ENCODE measurements at regions not wholly inside any gene's neighbourhood (a gene's known extent, or its start where the extent isn't known, plus 50 kb on each side); places are given as distances from the start of the nearest gene placed in this dataset.

DNA sequence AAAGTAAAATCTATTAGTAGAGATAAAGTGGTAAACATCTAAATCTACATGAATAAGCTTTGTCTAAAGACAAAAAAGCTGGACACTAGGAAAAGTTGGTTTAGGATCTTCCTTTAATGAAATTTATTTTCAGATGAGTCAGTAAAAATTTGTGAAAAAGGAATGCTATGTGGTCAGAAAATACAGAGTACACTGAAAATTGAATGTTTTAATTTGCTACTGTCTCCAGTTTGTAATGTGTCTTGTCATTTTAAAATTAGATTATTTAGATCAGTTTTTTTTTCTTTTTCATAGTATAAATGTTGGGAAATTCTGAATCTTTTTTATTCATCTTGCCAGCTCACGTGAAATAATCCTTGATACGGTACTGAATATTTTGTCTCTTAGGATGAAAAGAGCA lies 56.9 kb downstream of the SLITRK6 start:
- H3K4me3 ChIP-seq (ENCODE audit: low read depth, low read length) = no peak overlapping the region
- TF ChIP-seq, protein P1, sequence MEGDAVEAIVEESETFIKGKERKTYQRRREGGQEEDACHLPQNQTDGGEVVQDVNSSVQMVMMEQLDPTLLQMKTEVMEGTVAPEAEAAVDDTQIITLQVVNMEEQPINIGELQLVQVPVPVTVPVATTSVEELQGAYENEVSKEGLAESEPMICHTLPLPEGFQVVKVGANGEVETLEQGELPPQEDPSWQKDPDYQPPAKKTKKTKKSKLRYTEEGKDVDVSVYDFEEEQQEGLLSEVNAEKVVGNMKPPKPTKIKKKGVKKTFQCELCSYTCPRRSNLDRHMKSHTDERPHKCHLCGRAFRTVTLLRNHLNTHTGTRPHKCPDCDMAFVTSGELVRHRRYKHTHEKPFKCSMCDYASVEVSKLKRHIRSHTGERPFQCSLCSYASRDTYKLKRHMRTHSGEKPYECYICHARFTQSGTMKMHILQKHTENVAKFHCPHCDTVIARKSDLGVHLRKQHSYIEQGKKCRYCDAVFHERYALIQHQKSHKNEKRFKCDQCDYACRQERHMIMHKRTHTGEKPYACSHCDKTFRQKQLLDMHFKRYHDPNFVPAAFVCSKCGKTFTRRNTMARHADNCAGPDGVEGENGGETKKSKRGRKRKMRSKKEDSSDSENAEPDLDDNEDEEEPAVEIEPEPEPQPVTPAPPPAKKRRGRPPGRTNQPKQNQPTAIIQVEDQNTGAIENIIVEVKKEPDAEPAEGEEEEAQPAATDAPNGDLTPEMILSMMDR (IDR thresholded peaks at IDR 0.05; ENCODE audit: insufficient read depth, low read depth, low read length, missing control alignments) = no peak
- DNase-seq (ENCODE audit: low read depth) = no peak

DNA sequence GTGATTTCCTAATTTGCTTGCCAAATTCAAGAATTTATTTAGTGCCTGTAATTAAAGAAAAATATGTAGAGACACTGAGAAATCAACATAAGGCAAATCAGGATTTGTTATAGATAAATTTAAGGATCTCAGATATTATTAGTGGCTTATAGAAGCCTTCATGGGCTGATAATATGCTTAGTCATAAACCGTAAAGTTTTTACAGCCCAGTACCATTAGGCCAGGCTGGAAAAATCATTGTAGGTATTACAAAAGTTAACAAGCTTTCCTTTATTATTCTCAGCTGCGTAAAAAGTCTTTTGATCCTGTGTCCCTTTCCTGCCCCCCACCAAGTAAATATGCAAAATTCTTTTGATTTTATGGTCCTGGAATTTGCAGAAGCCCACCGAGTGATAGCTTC lies 58.2 kb downstream of the SLITRK6 start:
- TF ChIP-seq, protein P1 (IDR thresholded peaks at IDR 0.05; ENCODE audit: insufficient read depth, low read depth, low read length, missing control alignments) = no peak
- no peak for DNase-seq (ENCODE audit: low read depth)
- no peak overlapping the region for H3K4me3 ChIP-seq (ENCODE audit: low read depth, low read length)

DNA sequence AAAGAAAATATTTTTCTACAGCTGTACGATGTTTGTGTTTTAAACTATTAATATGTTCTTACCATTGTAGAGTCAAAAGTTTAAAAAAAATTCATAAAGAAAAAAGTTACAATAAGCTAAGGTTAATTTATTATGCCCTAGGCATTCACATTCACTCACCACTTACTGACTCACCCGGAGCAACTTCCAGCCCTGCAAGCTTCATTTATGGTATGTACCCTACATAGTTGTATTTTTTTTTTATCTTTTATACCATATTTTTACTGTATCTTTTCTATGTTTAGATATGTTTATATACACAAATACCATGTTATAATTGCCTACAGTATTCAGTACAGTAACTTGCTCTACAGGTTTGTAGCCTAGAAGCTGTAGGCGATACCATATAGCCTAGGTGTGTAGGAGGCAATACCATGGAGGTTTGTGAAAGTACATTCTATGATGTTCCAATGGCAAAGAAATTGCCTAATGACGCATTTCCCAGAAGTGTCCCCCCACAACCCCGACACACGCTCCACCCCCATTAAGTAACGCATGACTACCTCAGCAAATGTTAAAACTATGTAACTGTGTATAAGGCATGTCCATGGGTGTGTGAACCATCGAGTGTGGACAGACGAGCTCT lies 60.4 kb downstream of the SLITRK6 start:
- H3K4me3 ChIP-seq (ENCODE audit: low read depth, low read length) = no peak overlapping the region
- DNase-seq (ENCODE audit: low read depth) = no peak
- TF ChIP-seq, protein P1 (IDR thresholded peaks at IDR 0.05; ENCODE audit: insufficient read depth, low read depth, low read length, missing control alignments) = no peak

DNA sequence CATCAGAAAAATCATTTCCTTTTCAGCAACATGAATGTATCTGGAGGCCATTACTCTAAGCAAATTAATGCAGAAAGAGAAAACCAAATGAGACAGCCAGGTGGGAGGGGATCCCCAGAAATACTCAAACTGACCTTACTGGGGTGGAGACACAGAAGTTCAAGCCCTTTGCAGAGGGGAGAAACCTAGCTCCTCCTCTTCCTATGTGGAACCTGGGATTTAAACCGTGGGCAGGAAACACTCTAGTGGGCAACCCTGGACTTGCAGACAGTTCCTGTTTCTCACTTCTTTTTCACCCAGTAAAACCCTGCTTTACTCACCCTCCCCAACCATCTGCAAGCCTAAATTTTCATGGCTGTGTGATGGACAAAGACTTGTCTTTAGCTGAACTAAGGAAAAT lies 61.3 kb downstream of the SLITRK6 start:
- no peak for DNase-seq (ENCODE audit: low read depth)
- H3K4me3 ChIP-seq (ENCODE audit: low read depth, low read length) = no peak overlapping the region
- TF ChIP-seq, protein P1 (IDR thresholded peaks at IDR 0.05; ENCODE audit: insufficient read depth, low read depth, low read length, missing control alignments) = no peak

DNA sequence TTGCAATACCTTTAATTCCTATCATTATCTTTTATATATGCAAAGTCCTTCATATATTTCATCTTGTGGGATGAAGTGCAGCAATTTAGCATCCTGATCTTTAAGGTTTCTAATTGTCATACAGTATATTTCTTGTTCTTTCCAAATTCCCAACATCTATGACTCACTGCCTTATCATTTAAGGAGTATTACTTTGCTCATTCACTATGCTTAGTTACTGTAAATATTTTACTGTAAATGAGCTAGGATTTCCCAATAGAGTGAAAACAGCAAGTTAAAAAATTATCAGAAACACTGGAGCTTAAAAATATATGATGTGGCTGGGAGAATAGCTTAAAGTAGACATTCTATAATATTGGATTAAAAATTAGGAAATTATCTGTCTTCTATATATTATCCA lies 69.9 kb downstream of the SLITRK6 start:
- TF ChIP-seq, protein P1 (IDR thresholded peaks at IDR 0.05; ENCODE audit: insufficient read depth, low read depth, low read length, missing control alignments) = no peak
- no peak overlapping the region for H3K4me3 ChIP-seq (ENCODE audit: low read depth, low read length)
- no peak for DNase-seq (ENCODE audit: low read depth)

DNA sequence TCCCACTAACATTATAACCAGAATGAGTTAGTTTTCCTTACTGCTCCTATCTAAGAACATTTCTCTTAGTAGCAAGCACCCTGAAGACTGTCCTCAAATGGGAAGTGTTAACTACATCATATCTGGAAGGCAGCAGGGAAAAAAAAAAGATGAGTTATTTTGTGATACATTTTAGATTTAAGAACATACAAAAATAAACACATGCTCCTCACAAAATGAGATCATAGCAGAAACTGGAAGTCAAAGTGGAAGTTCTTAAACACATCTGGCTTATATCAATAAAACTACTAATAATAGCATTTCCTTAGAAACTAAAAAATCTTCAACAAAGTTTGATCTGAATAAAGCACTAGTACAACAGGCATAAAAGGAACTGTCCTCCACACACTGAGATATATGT lies 70.4 kb downstream of the SLITRK6 start:
- TF ChIP-seq, protein P1 (IDR thresholded peaks at IDR 0.05; ENCODE audit: insufficient read depth, low read depth, low read length, missing control alignments) = no peak
- DNase-seq (ENCODE audit: low read depth) = no peak
- no peak overlapping the region for H3K4me3 ChIP-seq (ENCODE audit: low read depth, low read length)

DNA sequence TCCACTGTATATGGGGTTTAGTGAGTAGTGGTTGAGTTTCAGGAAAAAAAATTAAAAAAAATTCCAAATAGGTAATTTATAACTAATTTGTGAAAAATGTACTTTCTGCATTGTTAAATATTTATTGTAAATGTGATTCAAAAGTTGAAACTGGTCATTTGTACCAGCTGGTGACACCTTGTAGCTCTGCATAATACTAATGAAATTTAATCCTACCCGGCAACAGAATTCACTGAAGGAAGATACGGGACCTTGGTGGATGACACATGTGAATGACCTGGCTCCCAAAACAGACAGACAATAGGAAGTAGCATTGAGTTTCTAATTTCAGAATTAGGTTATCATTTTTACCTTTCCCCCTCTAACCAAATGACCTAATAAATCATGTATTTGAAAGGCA lies 73.8 kb downstream of the SLITRK6 start:
- H3K4me3 ChIP-seq (ENCODE audit: low read depth, low read length) = no peak overlapping the region
- TF ChIP-seq, protein P1 (IDR thresholded peaks at IDR 0.05; ENCODE audit: insufficient read depth, low read depth, low read length, missing control alignments) = no peak
- no peak for DNase-seq (ENCODE audit: low read depth)

Data from GM12865 (cell line).